Endothelial cell of umbilical vein (primary cell): ENCODE measurements at regions not wholly inside any gene's neighbourhood (a gene's known extent, or its start where the extent isn't known, plus 50 kb on each side); places are given as distances from the start of the nearest gene placed in this dataset.

Experiments used
- EZH2 ChIP-seq: IDR thresholded peaks from 2 replicates; pipeline ENCODE4 v1.6.1; 2012; ENCODE audit warnings: borderline replicate concordance, low read depth, mild to moderate bottlenecking, moderate library complexity, low read length, inconsistent platforms; ENCODE audit not compliant: severe bottlenecking
- FOS ChIP-seq: IDR thresholded peaks from 2 replicates; pipeline ENCODE4 v1.6.1; 2011; ENCODE audit warnings: mild to moderate bottlenecking, low read length, moderate library complexity, borderline replicate concordance; ENCODE audit not compliant: insufficient read depth
- JUN ChIP-seq: IDR thresholded peaks from 2 replicates; pipeline ENCODE4 v1.6.1; 2011; ENCODE audit warnings: borderline replicate concordance, low read depth; ENCODE audit not compliant: insufficient read length, insufficient read depth
- POLR2A ChIP-seq: IDR thresholded peaks from 2 replicates; pipeline ENCODE4 v1.6.1; 2012; ENCODE audit warnings: low read depth, mild to moderate bottlenecking, control low read depth, low read length
- POLR2AphosphoS5 ChIP-seq: IDR thresholded peaks from 2 replicates; pipeline ENCODE4 v1.6.1; 2012; ENCODE audit warnings: low read depth, mild to moderate bottlenecking, control low read depth, low read length, moderate library complexity; ENCODE audit not compliant: insufficient read depth
- TF ChIP-seq, protein P1 (sequence below), 2 donors: IDR thresholded peaks; 1 replicate in 1 of 2; 2 replicates in 1 of 2; pipeline ENCODE4 v1.5.1; 2011; ENCODE audit warnings: low read length in 2 of 2, mild to moderate bottlenecking in 2 of 2, moderate library complexity in 2 of 2, control low read depth in 1 of 2, inconsistent platforms in 1 of 2, low read depth in 1 of 2; ENCODE audit not compliant: insufficient read depth in 1 of 2; ENCODE audit errors: extremely low read depth in 1 of 2
- TF ChIP-seq, protein P2 (sequence below): IDR thresholded peaks from 2 replicates; pipeline ENCODE4 v1.6.1; 2011; ENCODE audit not compliant: insufficient read depth, insufficient read length

- TF ChIP-seq, protein P1, sequence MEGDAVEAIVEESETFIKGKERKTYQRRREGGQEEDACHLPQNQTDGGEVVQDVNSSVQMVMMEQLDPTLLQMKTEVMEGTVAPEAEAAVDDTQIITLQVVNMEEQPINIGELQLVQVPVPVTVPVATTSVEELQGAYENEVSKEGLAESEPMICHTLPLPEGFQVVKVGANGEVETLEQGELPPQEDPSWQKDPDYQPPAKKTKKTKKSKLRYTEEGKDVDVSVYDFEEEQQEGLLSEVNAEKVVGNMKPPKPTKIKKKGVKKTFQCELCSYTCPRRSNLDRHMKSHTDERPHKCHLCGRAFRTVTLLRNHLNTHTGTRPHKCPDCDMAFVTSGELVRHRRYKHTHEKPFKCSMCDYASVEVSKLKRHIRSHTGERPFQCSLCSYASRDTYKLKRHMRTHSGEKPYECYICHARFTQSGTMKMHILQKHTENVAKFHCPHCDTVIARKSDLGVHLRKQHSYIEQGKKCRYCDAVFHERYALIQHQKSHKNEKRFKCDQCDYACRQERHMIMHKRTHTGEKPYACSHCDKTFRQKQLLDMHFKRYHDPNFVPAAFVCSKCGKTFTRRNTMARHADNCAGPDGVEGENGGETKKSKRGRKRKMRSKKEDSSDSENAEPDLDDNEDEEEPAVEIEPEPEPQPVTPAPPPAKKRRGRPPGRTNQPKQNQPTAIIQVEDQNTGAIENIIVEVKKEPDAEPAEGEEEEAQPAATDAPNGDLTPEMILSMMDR (IDR thresholded peaks at IDR 0.05; ENCODE audit: extremely low read depth in 1 of 2, insufficient read depth in 1 of 2, low read depth in 1 of 2, low read length in 2 of 2) = no peak
- TF ChIP-seq POLR2AphosphoS5 = no peak
- TF ChIP-seq, protein P2, sequence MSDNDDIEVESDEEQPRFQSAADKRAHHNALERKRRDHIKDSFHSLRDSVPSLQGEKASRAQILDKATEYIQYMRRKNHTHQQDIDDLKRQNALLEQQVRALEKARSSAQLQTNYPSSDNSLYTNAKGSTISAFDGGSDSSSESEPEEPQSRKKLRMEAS = no peak
- TF ChIP-seq EZH2 = no peak
- TF ChIP-seq FOS = no peak
- TF ChIP-seq JUN = no peak
- no peak for TF ChIP-seq POLR2A
Measured at GRCh38 chr15:47442371-47442770, 274.9 kb upstream of the SEMA6D start.
